ENCODE measurements at regions not wholly inside any gene's neighbourhood (a gene's known extent, or its start where the extent isn't known, plus 50 kb on each side); places are given as distances from the start of the nearest gene placed in this dataset.

DNA sequence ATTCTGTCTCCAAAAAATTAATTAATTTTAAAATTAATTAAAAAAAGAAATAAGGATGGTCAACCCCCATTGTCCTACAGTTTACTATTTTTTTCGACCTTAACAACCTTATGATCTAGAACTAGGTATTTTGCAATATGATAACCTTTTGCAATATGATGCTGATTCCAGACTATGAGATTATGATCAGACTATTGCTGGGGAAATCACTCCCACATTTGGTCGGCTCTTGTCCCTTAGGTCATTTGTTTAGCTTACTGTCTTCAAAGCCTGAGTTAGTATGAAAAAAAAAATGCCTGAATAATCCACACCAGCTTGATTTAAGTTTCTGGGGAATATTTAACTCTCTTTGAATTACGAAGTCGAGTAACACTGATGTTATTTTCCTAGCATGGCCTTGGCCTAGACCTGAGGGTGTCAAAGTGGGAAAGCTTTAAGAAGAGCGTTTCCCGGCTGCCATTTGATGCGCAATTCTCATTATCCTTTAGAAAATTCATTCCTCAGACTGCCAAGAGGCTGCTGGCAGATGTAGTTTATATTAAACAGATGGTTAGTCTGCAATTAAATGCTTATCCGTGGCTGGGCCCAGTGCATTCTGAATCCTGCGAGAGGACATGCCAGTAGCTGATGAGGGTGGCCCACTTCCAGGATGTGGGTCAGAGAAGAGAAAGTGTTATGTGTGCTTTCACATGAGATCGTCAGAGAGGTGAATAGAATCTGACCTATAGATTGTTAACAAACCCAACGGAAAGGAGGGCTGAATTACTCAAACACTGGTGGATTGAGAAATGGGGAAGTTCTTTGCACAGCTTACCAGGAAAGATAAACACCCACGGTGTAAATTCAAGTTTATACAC lies 496.0 kb upstream of the THBS1 start:
- TF ChIP-seq, protein P1, sequence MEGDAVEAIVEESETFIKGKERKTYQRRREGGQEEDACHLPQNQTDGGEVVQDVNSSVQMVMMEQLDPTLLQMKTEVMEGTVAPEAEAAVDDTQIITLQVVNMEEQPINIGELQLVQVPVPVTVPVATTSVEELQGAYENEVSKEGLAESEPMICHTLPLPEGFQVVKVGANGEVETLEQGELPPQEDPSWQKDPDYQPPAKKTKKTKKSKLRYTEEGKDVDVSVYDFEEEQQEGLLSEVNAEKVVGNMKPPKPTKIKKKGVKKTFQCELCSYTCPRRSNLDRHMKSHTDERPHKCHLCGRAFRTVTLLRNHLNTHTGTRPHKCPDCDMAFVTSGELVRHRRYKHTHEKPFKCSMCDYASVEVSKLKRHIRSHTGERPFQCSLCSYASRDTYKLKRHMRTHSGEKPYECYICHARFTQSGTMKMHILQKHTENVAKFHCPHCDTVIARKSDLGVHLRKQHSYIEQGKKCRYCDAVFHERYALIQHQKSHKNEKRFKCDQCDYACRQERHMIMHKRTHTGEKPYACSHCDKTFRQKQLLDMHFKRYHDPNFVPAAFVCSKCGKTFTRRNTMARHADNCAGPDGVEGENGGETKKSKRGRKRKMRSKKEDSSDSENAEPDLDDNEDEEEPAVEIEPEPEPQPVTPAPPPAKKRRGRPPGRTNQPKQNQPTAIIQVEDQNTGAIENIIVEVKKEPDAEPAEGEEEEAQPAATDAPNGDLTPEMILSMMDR (IDR thresholded peaks at IDR 0.05 in 8 of 11, conservative IDR thresholded peaks at IDR 0.05 in 3 of 11), result no peak
- no peak for TF ChIP-seq POLR2A (IDR thresholded peaks at IDR 0.05)

All from spleen (tissue), 7 donors.